ENCODE measurements at regions not wholly inside any gene's neighbourhood (a gene's known extent, or its start where the extent isn't known, plus 50 kb on each side); places are given as distances from the start of the nearest gene placed in this dataset.

DNA sequence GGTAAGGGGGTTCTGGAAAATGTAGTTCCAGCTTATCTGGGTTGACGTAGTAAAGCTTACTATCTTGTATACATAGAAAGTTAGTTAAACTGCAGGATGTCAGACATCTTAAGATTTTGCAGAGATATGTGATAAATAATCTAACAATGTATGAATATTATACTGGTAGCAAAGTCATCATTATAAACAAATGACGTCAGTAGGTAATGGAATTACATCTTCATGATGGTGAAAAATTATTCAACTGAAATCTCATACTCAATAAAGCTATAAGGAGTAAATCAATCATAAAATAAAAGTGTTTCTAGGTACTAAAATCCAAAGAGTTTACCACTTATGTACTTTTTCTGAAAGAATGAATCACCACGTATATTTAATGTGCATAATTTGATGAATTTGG, 217.3 kb upstream of the CDH10 start:
- no peak overlapping the region for H3K4me2 ChIP-seq (ENCODE audit: low read length)
- no peaks in the 10 kb centered on the region for H3K36me3 ChIP-seq (ENCODE audit: low read depth, low read length)
- intact Hi-C loops (cut with micrococcal nuclease), result no loop called here
- no peak overlapping the region for H2AFZ ChIP-seq (ENCODE audit: low read length)
- no peaks in the 10 kb centered on the region for H3K9me2 ChIP-seq (replicated peaks; ENCODE audit: low read length)
- CTCF ChIA-PET, result no interaction called here
- TF ChIP-seq EZH2phosphoT487 (IDR thresholded peaks at IDR 0.05; ENCODE audit: borderline replicate concordance, low read length), result no peak
- TF ChIP-seq CTCF (conservative IDR thresholded peaks at IDR 0.05; ENCODE audit: low read depth, low read length), result no peak
- no peak for TF ChIP-seq EZH2 (IDR thresholded peaks at IDR 0.05; ENCODE audit: low read length, unreplicated experiment)
- POLR2A ChIA-PET (ENCODE audit: unreplicated experiment), result no interaction called here
- no peak for DNase-seq
- no TSS peak for BruUV-seq (replicated peaks)
- no peaks in the 10 kb centered on the region for H4K20me1 ChIP-seq (ENCODE audit: low read length)
- no peak overlapping the region for H3K9ac ChIP-seq (ENCODE audit: low read length)
- H3K27ac ChIP-seq (ENCODE audit: low read length), result no peak overlapping the region
- H3K4me1 ChIP-seq (ENCODE audit: insufficient read depth, low read length), result no peaks in the 10 kb centered on the region
- no peaks in the 10 kb centered on the region for H3K79me2 ChIP-seq (ENCODE audit: low read length)
- no peaks in the 10 kb centered on the region for H3F3A ChIP-seq (ENCODE audit: low read length, unreplicated experiment)
- H3K9me3 ChIP-seq (ENCODE audit: low read length), result no peaks in the 10 kb centered on the region
- no peak for ATAC-seq
- no peak overlapping the region for H3K4me3 ChIP-seq (ENCODE audit: low read length)
- no peaks in the 10 kb centered on the region for H3K27me3 ChIP-seq (ENCODE audit: low read length)

- H3K27me3 ChIP-seq (ENCODE audit: low read length), result no peaks in the 10 kb centered on the region
- H3K36me3 ChIP-seq (ENCODE audit: low read depth, low read length), result no peaks in the 10 kb centered on the region
- no peaks in the 10 kb centered on the region for H3K9me2 ChIP-seq (replicated peaks; ENCODE audit: low read length)
- intact Hi-C loops (cut with micrococcal nuclease), result no loop called here
- H3F3A ChIP-seq (ENCODE audit: low read length, unreplicated experiment), result no peaks in the 10 kb centered on the region
- no TSS peak for BruUV-seq (replicated peaks)
- H3K27ac ChIP-seq (ENCODE audit: low read length), result no peak overlapping the region
- ChIA-PET CTCF (no interaction called here), POLR2A (ENCODE audit: unreplicated experiment) (no interaction called here)
- H4K20me1 ChIP-seq (ENCODE audit: low read length), result no peaks in the 10 kb centered on the region
- H3K4me1 ChIP-seq (ENCODE audit: insufficient read depth, low read length), result no peaks in the 10 kb centered on the region
- H3K4me2 ChIP-seq (ENCODE audit: low read length), result no peak overlapping the region
- no peak overlapping the region for H2AFZ ChIP-seq (ENCODE audit: low read length)
- ATAC-seq, result no peak
- no peaks in the 10 kb centered on the region for H3K79me2 ChIP-seq (ENCODE audit: low read length)
- TF ChIP-seq CTCF (conservative IDR thresholded peaks at IDR 0.05; ENCODE audit: low read depth, low read length), result no peak
- no peak for TF ChIP-seq EZH2phosphoT487 (IDR thresholded peaks at IDR 0.05; ENCODE audit: borderline replicate concordance, low read length)
- no peak for TF ChIP-seq EZH2 (IDR thresholded peaks at IDR 0.05; ENCODE audit: low read length, unreplicated experiment)
- no peaks in the 10 kb centered on the region for H3K9me3 ChIP-seq (ENCODE audit: low read length)
- H3K4me3 ChIP-seq (ENCODE audit: low read length), result no peak overlapping the region
- no peak overlapping the region for H3K9ac ChIP-seq (ENCODE audit: low read length)
- no peak for DNase-seq
Measured at GRCh38 chr5:24855485-24855884, 210.7 kb upstream of the CDH10 start.

- CTCF ChIA-PET, result no interaction called here
- no peak overlapping the region for H3K4me2 ChIP-seq (ENCODE audit: low read length)
- POLR2A ChIA-PET (ENCODE audit: unreplicated experiment), result no interaction called here
- no TSS peak for BruUV-seq (replicated peaks)
- ATAC-seq (no peak), DNase-seq (no peak)
- H3K27me3 ChIP-seq (ENCODE audit: low read length), result no peaks in the 10 kb centered on the region
- no peak overlapping the region for H2AFZ ChIP-seq (ENCODE audit: low read length)
- no peak overlapping the region for H3K27ac ChIP-seq (ENCODE audit: low read length)
- TF ChIP-seq CTCF (conservative IDR thresholded peaks at IDR 0.05; ENCODE audit: low read depth, low read length), result no peak
- H3K36me3 ChIP-seq (ENCODE audit: low read depth, low read length), result no peaks in the 10 kb centered on the region
- H3K79me2 ChIP-seq (ENCODE audit: low read length), result no peaks in the 10 kb centered on the region
- intact Hi-C loops (cut with micrococcal nuclease), result no loop called here
- no peak overlapping the region for H3K9ac ChIP-seq (ENCODE audit: low read length)
- no peaks in the 10 kb centered on the region for H3K9me3 ChIP-seq (ENCODE audit: low read length)
- no peaks in the 10 kb centered on the region for H3K9me2 ChIP-seq (replicated peaks; ENCODE audit: low read length)
- no peaks in the 10 kb centered on the region for H3K4me1 ChIP-seq (ENCODE audit: insufficient read depth, low read length)
- no peak overlapping the region for H3K4me3 ChIP-seq (ENCODE audit: low read length)
- no peaks in the 10 kb centered on the region for H3F3A ChIP-seq (ENCODE audit: low read length, unreplicated experiment)
- no peaks in the 10 kb centered on the region for H4K20me1 ChIP-seq (ENCODE audit: low read length)
Measured at GRCh38 chr5:24854850-24855249, 210.1 kb upstream of the CDH10 start.
